SK-N-MC (cell line): ENCODE measurements at regions not wholly inside any gene's neighbourhood (a gene's known extent, or its start where the extent isn't known, plus 50 kb on each side); places are given as distances from the start of the nearest gene placed in this dataset.

Experiments used
- EZH2 ChIP-seq: fragments of 200-600 bp; sonication (generic); IDR thresholded peaks from one replicate; pipeline ENCODE4 v1.6.1; 2017; ENCODE audit warnings: antibody characterized with exemption
- POLR2AphosphoS5 ChIP-seq: IDR thresholded peaks from 2 replicates; pipeline ENCODE4 v1.6.1; 2012; ENCODE audit warnings: mild to moderate bottlenecking, low read depth, low read length, borderline replicate concordance

DNA sequence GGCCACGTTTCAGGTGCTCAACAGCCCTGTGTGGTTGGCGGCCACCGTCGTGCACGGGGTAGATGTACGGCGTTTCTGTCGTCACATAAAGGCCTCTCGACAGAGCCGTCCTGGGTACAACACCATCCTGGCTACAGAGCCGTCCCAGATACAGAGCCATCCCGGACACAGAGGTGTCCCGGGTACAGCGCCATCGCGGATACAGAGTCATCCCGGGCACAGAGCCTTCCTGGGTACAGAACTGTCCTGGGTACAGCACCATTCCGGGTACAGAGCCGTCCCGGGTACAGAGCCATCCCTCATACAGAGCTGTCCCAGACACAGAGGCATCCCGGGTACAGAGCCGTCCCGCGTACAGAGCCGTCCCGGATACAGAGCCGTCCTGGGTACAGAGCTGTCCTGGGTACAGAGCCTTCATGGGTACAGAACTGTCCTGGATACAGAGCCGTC, 222.7 kb upstream of the SOX1 start:
- TF ChIP-seq EZH2 = no peak
- no peak for TF ChIP-seq POLR2AphosphoS5
